Uterus (tissue), 3 donors: ENCODE measurements at regions not wholly inside any gene's neighbourhood (a gene's known extent, or its start where the extent isn't known, plus 50 kb on each side); places are given as distances from the start of the nearest gene placed in this dataset.

Experiments used
- DNase-seq, 2 donors: peaks; one replicate each; pipeline ENCODE4 v3.0.0-alpha.2; 2019 to 2020
- H3K27ac ChIP-seq, 2 donors: fragments of 200-600 bp; sonication (generic); 1 replicate in 1 of 2; 2 replicates in 1 of 2; pipeline ENCODE4 v1.5.1; 2016 to 2018
- H3K27me3 ChIP-seq, 2 donors: fragments of 200-600 bp; sonication (generic); one replicate each; pipeline ENCODE4 v1.5.1; 2018 to 2019; ENCODE audit warnings: control low read depth in 1 of 2
- H3K36me3 ChIP-seq, 2 donors: fragments of 200-600 bp; sonication (generic); one replicate each; pipeline ENCODE4 v1.5.1; 2019; ENCODE audit warnings: control low read depth in 1 of 2
- H3K4me1 ChIP-seq, 2 donors: fragments of 200-600 bp; sonication (generic); one replicate each; pipeline ENCODE4 v1.5.1; 2018 to 2019; ENCODE audit warnings: control low read depth in 1 of 2
- H3K4me3 ChIP-seq, 2 donors: fragments of 200-600 bp; sonication (generic); 1 replicate in 1 of 2; 2 replicates in 1 of 2; pipeline ENCODE4 v1.5.1; 2018 to 2019; ENCODE audit warnings: mild to moderate bottlenecking in 1 of 2
- H3K9me3 ChIP-seq, 2 donors: fragments of 200-600 bp; sonication (generic); one replicate each; pipeline ENCODE4 v1.5.1; 2019; ENCODE audit warnings: control low read depth in 1 of 2
- POLR2A ChIP-seq, 2 donors: fragments of 450-650 bp; IDR thresholded peaks; one replicate each; pipeline ENCODE4 v1.6.1; 2016; ENCODE audit warnings: antibody characterized with exemption in 2 of 2, mild to moderate bottlenecking in 1 of 2, moderate library complexity in 1 of 2
- intact Hi-C: fragments of 100-400 bp; cut with DNase I; formaldehyde crosslinking; loops from one replicate; pipeline ENCODE4 v1.15.1; 2023; ENCODE audit warnings: low total_unique reads
- TF ChIP-seq, protein P1 (sequence below), 4 experiments: fragments of 200-600 bp in 2 of 4; fragments of 450-650 bp in 2 of 4; sonication (generic) in 2 of 4; IDR thresholded peaks; one replicate each; pipeline ENCODE4 v1.5.1; 2016 to 2019; ENCODE audit warnings: antibody characterized with exemption in 4 of 4, mild to moderate bottlenecking in 2 of 4, moderate library complexity in 1 of 4
- donor health status: DM: yes; HTN: yes; CAD: no.

DNA sequence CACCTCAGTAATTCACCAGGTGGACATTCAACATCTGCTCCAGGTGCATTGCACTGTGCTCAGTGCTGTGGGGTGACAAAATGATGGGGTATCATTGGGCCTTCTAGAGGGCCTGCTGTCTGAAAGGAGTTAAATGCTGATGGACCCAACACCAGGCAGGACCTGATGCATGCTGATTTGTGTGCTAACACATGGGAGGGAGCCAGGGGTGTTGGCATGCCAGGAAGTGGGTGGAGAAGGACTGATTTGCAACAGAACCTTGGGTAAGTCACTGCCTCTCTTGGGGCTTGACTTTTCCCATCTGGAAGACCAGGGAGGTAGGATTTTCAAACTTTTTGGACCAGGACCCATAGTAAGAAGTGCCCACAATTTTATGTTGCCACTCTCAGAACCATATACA, 57.9 kb upstream of the CXCR4 start:
- Histone ChIP-seq H3K27ac (no peak overlapping the region), H3K27me3 (no peaks in the 10 kb centered on the region), H3K36me3 (no peaks in the 10 kb centered on the region), H3K4me1 (no peaks in the 10 kb centered on the region), H3K9me3 (no peaks in the 10 kb centered on the region), H3K4me3 (no peak overlapping the region)
- TF ChIP-seq, protein P1, sequence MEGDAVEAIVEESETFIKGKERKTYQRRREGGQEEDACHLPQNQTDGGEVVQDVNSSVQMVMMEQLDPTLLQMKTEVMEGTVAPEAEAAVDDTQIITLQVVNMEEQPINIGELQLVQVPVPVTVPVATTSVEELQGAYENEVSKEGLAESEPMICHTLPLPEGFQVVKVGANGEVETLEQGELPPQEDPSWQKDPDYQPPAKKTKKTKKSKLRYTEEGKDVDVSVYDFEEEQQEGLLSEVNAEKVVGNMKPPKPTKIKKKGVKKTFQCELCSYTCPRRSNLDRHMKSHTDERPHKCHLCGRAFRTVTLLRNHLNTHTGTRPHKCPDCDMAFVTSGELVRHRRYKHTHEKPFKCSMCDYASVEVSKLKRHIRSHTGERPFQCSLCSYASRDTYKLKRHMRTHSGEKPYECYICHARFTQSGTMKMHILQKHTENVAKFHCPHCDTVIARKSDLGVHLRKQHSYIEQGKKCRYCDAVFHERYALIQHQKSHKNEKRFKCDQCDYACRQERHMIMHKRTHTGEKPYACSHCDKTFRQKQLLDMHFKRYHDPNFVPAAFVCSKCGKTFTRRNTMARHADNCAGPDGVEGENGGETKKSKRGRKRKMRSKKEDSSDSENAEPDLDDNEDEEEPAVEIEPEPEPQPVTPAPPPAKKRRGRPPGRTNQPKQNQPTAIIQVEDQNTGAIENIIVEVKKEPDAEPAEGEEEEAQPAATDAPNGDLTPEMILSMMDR (IDR thresholded peaks at IDR 0.05), result no peak
- TF ChIP-seq POLR2A (IDR thresholded peaks at IDR 0.05), result no peak
- intact Hi-C loops, result no loop called here
- DNase-seq, result no peak

DNA sequence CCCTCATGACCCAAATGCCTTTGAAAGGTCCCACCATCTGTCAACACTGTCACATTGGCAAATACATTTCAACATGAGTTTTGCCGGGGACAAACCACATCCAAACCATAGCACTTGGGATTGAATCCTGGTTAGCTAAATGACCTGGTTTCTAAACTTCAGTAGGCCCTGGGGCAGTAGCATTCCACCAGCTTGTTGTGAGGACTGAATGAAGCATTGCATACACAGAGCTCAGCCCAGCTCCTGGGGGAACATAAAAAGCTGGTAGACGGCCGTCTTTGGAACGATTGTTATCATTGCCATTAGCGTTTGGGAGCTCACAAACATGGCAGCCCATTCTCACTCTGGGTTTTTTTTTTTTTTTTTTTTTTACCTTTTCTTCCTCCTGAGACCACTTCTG, 57.5 kb upstream of the CXCR4 start:
- intact Hi-C loops, result no loop called here
- Histone ChIP-seq H3K36me3 (no peaks in the 10 kb centered on the region), H3K27ac (no peak overlapping the region), H3K9me3 (no peaks in the 10 kb centered on the region), H3K4me3 (no peak overlapping the region), H3K4me1 (no peaks in the 10 kb centered on the region), H3K27me3 (no peaks in the 10 kb centered on the region)
- no peak for TF ChIP-seq POLR2A (IDR thresholded peaks at IDR 0.05)
- TF ChIP-seq, protein P1 (IDR thresholded peaks at IDR 0.05), result no peak
- no peak for DNase-seq

DNA sequence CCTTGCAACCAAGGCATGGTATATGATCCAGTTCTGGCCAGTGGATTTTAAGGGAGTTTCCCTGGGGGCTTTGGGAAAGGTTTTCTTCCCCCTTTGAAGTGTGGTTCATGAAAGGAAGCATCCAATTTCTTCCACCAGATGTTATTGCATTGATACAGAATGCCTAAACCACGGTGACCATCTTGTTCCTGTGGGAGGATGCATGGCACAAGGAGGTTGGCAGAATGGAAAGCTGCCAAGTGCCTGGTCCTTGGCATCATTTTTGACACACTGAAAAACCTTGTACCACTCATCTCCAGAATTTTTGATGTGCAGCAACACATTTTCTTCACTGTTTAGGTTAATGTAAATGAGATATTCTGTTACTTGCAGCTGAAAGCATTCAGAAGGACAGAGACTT, 55.2 kb upstream of the CXCR4 start:
- intact Hi-C loops, result no loop called here
- DNase-seq, result no peak
- no peaks in the 10 kb centered on the region for H3K36me3 ChIP-seq
- H3K4me1 ChIP-seq, result no peaks in the 10 kb centered on the region
- no peaks in the 10 kb centered on the region for H3K9me3 ChIP-seq
- no peaks in the 10 kb centered on the region for H3K27me3 ChIP-seq
- H3K27ac ChIP-seq, result no peak overlapping the region
- H3K4me3 ChIP-seq, result no peak overlapping the region
- TF ChIP-seq, protein P1 (IDR thresholded peaks at IDR 0.05), result no peak
- TF ChIP-seq POLR2A (IDR thresholded peaks at IDR 0.05), result no peak

DNA sequence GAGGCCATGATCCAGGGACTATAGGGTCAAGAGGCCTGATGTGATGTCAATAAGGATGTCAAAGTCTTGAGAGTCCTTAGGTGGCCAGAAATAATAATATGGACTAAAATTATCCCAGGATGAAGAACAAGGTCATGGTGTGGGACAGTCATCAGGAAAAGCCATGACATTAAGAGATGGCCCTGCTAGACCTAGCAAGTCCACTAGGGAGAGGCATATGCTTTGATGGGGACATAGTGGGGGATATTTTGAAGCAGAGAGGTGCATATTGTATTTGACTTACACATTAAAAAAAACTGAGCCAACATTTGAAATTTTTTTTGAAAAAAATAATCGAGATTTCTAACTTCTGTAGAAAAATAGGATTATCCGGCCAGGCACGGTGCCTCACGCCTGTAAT, 53.3 kb upstream of the CXCR4 start:
- Histone ChIP-seq H3K27ac (no peak overlapping the region), H3K27me3 (no peaks in the 10 kb centered on the region), H3K4me3 (no peak overlapping the region), H3K4me1 (no peaks in the 10 kb centered on the region), H3K9me3 (no peaks in the 10 kb centered on the region), H3K36me3 (no peaks in the 10 kb centered on the region)
- TF ChIP-seq POLR2A (IDR thresholded peaks at IDR 0.05), result no peak
- TF ChIP-seq, protein P1 (IDR thresholded peaks at IDR 0.05), result no peak
- intact Hi-C loops, result no loop called here
- no peak for DNase-seq

DNA sequence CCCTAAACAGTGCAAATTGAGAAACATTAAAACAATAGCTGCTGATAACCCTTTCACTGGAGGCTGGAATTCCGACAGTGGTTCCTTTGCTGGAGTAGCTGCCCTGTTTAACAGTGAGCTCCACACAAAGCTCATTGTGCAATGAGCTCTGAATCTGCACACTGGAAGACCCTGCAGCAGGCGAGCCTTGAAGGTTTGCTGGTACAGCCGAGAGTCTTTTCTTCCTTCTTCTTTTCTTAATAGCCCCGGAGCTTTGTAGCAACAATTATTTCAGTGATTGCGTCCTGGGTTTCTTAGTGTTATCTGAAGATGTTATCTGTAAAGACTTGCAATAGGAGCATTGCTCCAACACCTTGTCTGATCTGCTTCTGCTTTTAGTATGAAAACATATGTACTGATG, 50.8 kb upstream of the CXCR4 start:
- Histone ChIP-seq H3K4me3 (no peak overlapping the region), H3K4me1 (no peaks in the 10 kb centered on the region), H3K36me3 (no peaks in the 10 kb centered on the region), H3K27me3 (no peaks in the 10 kb centered on the region), H3K9me3 (no peaks in the 10 kb centered on the region), H3K27ac (no peak overlapping the region)
- TF ChIP-seq POLR2A (IDR thresholded peaks at IDR 0.05), result no peak
- TF ChIP-seq, protein P1 (IDR thresholded peaks at IDR 0.05), result no peak
- intact Hi-C loops, result no loop called here
- DNase-seq, result no peak
